Kidney epithelial cell (primary cell): ENCODE measurements at regions not wholly inside any gene's neighbourhood (a gene's known extent, or its start where the extent isn't known, plus 50 kb on each side); places are given as distances from the start of the nearest gene placed in this dataset.

ENCODE experiments used
- DNase-seq: peaks from one replicate; pipeline ENCODE4 v3.0.0-alpha.2; 2010; ENCODE audit warnings: low read depth
- H3K27me3 ChIP-seq: 2 replicates; pipeline ENCODE4 v1.6.0; 2011; ENCODE audit warnings: low read length; ENCODE audit not compliant: control insufficient read depth, insufficient read depth
- H3K36me3 ChIP-seq: 2 replicates; pipeline ENCODE4 v1.5.1; 2011; ENCODE audit warnings: low read length; ENCODE audit not compliant: control insufficient read depth, insufficient read depth
- H3K4me3 ChIP-seq: 2 replicates; pipeline ENCODE4 v1.5.1; 2011; ENCODE audit warnings: low read depth, mild to moderate bottlenecking, control low read depth, low read length
- TF ChIP-seq, protein P1 (sequence below): IDR thresholded peaks from 2 replicates; pipeline ENCODE4 v1.5.1; 2011; ENCODE audit warnings: mild to moderate bottlenecking, moderate library complexity, low read length, control low read depth, inconsistent platforms; ENCODE audit not compliant: insufficient read depth, poor library complexity, severe bottlenecking

DNA sequence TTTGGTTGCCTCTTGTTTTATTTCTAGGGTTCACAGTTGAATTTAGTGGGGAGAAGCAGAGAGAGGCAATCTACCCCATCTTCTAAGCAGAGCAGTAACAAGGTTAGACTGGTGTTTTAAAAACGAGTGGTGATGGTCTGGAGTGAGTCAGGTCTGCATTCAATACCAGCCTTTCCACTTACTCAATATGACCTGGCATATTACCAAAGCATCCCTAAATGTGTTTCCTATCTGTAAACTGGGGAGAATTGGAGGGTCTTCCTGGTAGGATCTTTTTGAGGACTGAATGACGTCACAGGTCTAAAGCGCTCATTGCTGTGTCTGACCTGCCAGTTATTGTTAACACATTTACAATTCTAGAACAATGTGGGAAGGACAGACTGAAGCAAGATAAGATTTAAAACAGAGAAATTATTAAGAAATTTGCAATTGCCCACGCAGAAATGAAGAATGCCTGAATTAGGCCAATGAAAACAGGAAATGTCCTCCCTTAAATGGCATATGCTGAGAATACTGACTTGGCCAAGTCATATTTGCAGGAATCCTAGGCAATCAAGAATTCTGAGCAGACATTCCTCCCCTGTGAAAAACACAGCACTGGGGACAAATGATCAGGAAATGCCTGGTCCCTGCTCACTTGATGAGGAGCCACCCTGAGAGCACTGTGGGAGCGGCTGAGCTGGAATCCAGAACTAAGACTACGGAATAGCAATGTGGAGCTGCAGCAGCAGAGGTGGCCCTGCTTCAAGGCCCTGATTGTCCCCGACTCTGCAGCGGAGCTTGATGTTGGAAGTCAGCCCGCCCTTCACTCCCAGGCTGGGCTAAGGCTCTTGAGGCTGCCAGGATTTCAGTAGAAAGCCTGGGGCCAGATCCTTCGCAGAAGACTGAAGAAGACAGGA is 184.5 kb upstream of the CXCL12 start:
- H3K27me3 ChIP-seq = no peaks in the 10 kb centered on the region
- TF ChIP-seq, protein P1, sequence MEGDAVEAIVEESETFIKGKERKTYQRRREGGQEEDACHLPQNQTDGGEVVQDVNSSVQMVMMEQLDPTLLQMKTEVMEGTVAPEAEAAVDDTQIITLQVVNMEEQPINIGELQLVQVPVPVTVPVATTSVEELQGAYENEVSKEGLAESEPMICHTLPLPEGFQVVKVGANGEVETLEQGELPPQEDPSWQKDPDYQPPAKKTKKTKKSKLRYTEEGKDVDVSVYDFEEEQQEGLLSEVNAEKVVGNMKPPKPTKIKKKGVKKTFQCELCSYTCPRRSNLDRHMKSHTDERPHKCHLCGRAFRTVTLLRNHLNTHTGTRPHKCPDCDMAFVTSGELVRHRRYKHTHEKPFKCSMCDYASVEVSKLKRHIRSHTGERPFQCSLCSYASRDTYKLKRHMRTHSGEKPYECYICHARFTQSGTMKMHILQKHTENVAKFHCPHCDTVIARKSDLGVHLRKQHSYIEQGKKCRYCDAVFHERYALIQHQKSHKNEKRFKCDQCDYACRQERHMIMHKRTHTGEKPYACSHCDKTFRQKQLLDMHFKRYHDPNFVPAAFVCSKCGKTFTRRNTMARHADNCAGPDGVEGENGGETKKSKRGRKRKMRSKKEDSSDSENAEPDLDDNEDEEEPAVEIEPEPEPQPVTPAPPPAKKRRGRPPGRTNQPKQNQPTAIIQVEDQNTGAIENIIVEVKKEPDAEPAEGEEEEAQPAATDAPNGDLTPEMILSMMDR = no peak
- H3K4me3 ChIP-seq = no peak overlapping the region
- H3K36me3 ChIP-seq = no peaks in the 10 kb centered on the region
- no peak for DNase-seq

DNA sequence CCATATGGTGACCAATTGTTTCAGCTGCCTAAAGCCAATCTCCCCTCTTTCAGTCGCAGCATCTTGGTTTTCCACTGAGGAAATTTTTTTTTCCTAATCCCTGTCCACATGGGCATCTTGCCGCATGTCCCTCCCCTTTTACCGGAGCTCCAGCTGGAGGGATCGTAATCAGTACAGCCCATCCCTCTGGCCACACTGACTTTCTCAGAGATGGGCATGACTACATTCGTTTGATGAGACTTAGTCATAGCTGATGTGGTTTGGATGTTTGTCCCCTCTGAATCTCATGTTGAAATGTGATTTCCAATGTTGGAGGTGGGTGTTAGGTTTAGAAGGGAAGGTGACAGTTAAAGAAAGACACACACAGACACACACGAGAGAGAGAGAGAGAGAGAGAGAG is 186.8 kb upstream of the CXCL12 start:
- TF ChIP-seq, protein P1 = no peak
- Histone ChIP-seq H3K27me3 (no peaks in the 10 kb centered on the region), H3K4me3 (no peak overlapping the region), H3K36me3 (no peaks in the 10 kb centered on the region)
- DNase-seq = no peak

DNA sequence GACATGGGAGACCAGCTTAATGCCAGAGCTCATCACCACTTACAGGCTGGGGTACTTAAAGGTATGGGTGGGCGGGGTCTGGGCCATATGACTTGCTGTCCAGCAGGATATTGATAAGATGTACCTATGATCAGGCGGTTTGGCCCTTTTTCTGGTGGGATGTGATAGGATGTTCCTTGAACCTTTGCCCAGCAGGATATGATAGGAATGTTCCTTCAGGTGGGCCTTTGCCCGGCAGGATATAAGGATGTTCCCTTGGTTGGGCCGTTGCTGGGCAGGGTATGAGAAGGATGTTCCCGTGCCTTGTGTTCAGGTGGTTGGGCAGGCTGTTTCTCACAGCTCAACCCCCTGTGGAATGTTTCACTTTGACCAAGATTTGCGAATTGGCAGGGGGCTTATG is 187.2 kb upstream of the CXCL12 start:
- TF ChIP-seq, protein P1 = no peak
- H3K36me3 ChIP-seq = no peaks in the 10 kb centered on the region
- H3K27me3 ChIP-seq = no peaks in the 10 kb centered on the region
- no peak for DNase-seq
- H3K4me3 ChIP-seq = no peak overlapping the region

DNA sequence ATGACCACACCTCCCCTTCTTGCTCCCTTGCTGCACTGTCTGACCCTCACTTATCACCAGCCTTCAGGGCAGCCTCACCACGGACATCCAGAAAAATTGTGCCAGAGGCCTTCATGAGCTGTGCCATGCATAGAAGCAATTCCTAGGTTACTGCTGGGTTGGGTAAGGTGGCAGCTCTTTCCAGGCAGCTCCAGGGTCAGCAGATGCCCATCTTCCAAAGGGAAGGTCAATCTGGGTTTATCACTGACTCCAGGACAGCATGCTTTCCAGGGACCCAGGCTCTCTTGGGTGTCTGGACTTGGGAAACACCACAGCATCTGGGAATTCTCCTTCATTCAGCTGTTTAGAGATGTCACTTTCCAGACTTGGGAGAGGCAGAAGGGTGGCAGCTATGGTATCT is 188.9 kb upstream of the CXCL12 start:
- TF ChIP-seq, protein P1 = no peak
- DNase-seq = no peak
- Histone ChIP-seq H3K4me3 (no peak overlapping the region), H3K36me3 (no peaks in the 10 kb centered on the region), H3K27me3 (no peaks in the 10 kb centered on the region)

DNA sequence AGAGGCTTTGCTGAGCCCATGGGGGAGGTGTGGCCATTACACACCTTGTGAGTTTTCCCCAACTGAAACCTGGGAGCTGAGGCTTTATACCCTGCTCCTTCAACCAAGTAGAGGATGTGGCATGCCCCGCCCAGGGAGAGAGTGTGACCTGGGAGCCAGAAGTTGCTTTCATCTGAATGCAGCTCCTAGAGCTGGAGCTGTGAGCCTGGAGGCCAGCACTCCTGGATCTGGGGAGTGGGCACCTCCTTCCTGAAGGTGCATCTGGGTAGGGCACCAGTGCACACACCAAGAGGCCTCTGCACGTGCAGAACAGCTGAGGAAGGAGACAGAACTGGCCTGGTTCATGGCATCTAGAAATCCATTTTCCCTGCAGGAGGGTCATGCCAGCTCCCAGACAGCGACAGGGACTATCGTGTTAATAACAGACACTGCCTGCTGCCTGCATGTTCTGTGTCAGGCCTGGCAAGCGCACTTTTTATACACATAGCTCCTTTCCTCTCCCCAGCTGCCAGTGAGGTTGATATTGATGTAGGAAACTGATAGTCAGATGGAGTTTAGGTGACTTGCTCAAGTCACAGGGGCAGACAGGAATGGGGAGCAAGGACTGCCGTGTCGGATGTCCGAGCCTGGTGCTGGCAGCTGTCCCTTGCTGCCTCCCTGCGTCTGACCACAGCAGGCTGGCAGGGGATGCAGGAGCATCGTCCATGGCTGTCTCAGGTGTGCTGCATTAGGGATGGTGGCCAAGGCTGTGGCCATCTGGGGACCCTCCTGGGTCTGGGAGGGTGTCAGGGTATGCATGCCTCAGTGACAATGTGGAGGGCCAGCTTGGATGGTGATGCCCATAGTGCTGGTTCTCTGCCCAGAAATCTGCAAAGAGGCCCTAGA is 189.9 kb upstream of the CXCL12 start:
- no peaks in the 10 kb centered on the region for H3K27me3 ChIP-seq
- TF ChIP-seq, protein P1 = no peak
- no peak for DNase-seq
- no peaks in the 10 kb centered on the region for H3K36me3 ChIP-seq
- no peak overlapping the region for H3K4me3 ChIP-seq
